ENCODE measurements at regions not wholly inside any gene's neighbourhood (a gene's known extent, or its start where the extent isn't known, plus 50 kb on each side); places are given as distances from the start of the nearest gene placed in this dataset.

GRCh38 chr6:118724211-118724610, 72.8 kb upstream of the CEP85L start (continued):
- TF ChIP-seq EZH2 (IDR thresholded peaks at IDR 0.05; ENCODE audit: low read depth, low read length, severe bottlenecking): no peak
- no peak for TF ChIP-seq BACH1 (IDR thresholded peaks at IDR 0.05; ENCODE audit: low read length)
- TF ChIP-seq KDM4A (IDR thresholded peaks at IDR 0.05; ENCODE audit: low read depth, low read length, severe bottlenecking): no peak
- no peak for TF ChIP-seq CBX8 (IDR thresholded peaks at IDR 0.05; ENCODE audit: borderline replicate concordance, low read depth, low read length)
- TF ChIP-seq CTBP2 (IDR thresholded peaks at IDR 0.05; ENCODE audit: borderline replicate concordance, insufficient read depth, insufficient read length, low read length): no peak
- no peak for TF ChIP-seq USF2 (IDR thresholded peaks at IDR 0.05; ENCODE audit: low read length)
- no peak for TF ChIP-seq GTF2F1 (IDR thresholded peaks at IDR 0.05; ENCODE audit: borderline replicate concordance, low read depth, low read length)
- no peak for TF ChIP-seq POLR2AphosphoS5 (IDR thresholded peaks at IDR 0.05; ENCODE audit: low read depth, low read length)
- TF ChIP-seq POU5F1 (IDR thresholded peaks at IDR 0.05; ENCODE audit: low read depth, low read length): no peak
- no peak for TF ChIP-seq BCL11A (IDR thresholded peaks at IDR 0.05; ENCODE audit: low read depth in 2 of 2, low read length in 2 of 2)
- TF ChIP-seq RXRA (IDR thresholded peaks at IDR 0.05; ENCODE audit: insufficient read depth, low read depth, low read length): no peak
- TF ChIP-seq SIN3A (conservative IDR thresholded peaks at IDR 0.05 in 1 of 2, IDR thresholded peaks at IDR 0.05 in 1 of 2; ENCODE audit: low read depth in 1 of 2, low read length in 2 of 2): no peak
- no peak for TF ChIP-seq CREB1 (IDR thresholded peaks at IDR 0.05)
- no peak for TF ChIP-seq SUZ12 (IDR thresholded peaks at IDR 0.05; ENCODE audit: low read length)
- TF ChIP-seq ZNF274 (IDR thresholded peaks at IDR 0.05; ENCODE audit: borderline replicate concordance, extremely low read depth, low read length): no peak
- no peak for TF ChIP-seq CTCF (IDR thresholded peaks at IDR 0.05; ENCODE audit: control extremely low read depth in 1 of 3, insufficient read depth in 1 of 3, low read depth in 1 of 3, low read length in 3 of 3)
- no peak for TF ChIP-seq CEBPB (IDR thresholded peaks at IDR 0.05; ENCODE audit: low read depth, low read length)
- no peak for TF ChIP-seq CHD2 (IDR thresholded peaks at IDR 0.05; ENCODE audit: low read length)

Data from H1 (cell line).